IMR-90 (cell line): ENCODE measurements at regions not wholly inside any gene's neighbourhood (a gene's known extent, or its start where the extent isn't known, plus 50 kb on each side); places are given as distances from the start of the nearest gene placed in this dataset.

ENCODE experiments used
- ATAC-seq: fragments of 200-7000 bp; cut with Tn5 transposase; 2 replicates; pipeline ENCODE4 v1.9.1; 2020; ENCODE audit warnings: low read depth, mild to moderate bottlenecking, moderate library complexity
- BruUV-seq: library from RNA; stranded (reverse); fragments of 400-500 nt; replicated peaks from 2 replicates; lab custom pipeline; 2021; lab: Mats Ljungman, UMichigan
- CTCF ChIA-PET: fragments of 300-600 bp; formaldehyde crosslinking; extraction: SDS; loops from one replicate; lab custom pipeline; 2021; ENCODE audit warnings: antibody characterized with exemption; lab: Yijun Ruan, JAX
- POLR2A ChIA-PET: fragments of 300-600 bp; sonication (Branson Sonifier 250); formaldehyde crosslinking; loops from one replicate; lab custom pipeline; 2022; ENCODE audit warnings: antibody characterized with exemption; ENCODE audit not compliant: unreplicated experiment; lab: Charles Lee
- DNase-seq: peaks from one replicate; pipeline ENCODE4 v3.0.0; 2013
- H2AFZ ChIP-seq: replicated peaks from 2 replicates; pipeline ENCODE3; 2013; ENCODE audit warnings: low read length, mild to moderate bottlenecking; ENCODE audit not compliant: poor library complexity
- H2AK5ac ChIP-seq: 2 replicates; pipeline ENCODE4 v1.6.1; 2013; ENCODE audit warnings: low read depth, low read length, inconsistent platforms
- H2AK9ac ChIP-seq: replicated peaks from 2 replicates; pipeline ENCODE3; 2013; ENCODE audit warnings: mild to moderate bottlenecking, low read depth, low read length, moderate library complexity; ENCODE audit not compliant: poor library complexity
- H2BK120ac ChIP-seq: 2 replicates; pipeline ENCODE4 v1.6.1; 2013; ENCODE audit warnings: low read depth, low read length, inconsistent platforms
- H2BK15ac ChIP-seq: 3 replicates; pipeline ENCODE4 v1.6.1; 2013; ENCODE audit warnings: low read depth, low read length, inconsistent platforms
- H2BK20ac ChIP-seq: 2 replicates; pipeline ENCODE4 v1.6.1; 2013; ENCODE audit warnings: low read depth, mild to moderate bottlenecking, inconsistent platforms, low read length, moderate library complexity
- H2BK5ac ChIP-seq: 2 replicates; pipeline ENCODE4 v1.6.1; 2013; ENCODE audit warnings: mild to moderate bottlenecking, low read depth, low read length, inconsistent platforms; ENCODE audit not compliant: poor library complexity, severe bottlenecking
- H3K14ac ChIP-seq: replicated peaks from 2 replicates; pipeline ENCODE4 v1.6.1; 2013; ENCODE audit warnings: low read depth, low read length, inconsistent platforms
- H3K18ac ChIP-seq: 2 replicates; pipeline ENCODE4 v1.6.1; 2013; ENCODE audit warnings: low read depth, low read length, control low read depth
- H3K23ac ChIP-seq: 2 replicates; pipeline ENCODE4 v1.6.1; 2013; ENCODE audit warnings: low read depth, low read length, inconsistent platforms
- H3K27ac ChIP-seq: 2 replicates; pipeline ENCODE4 v1.5.1; 2013; ENCODE audit warnings: mild to moderate bottlenecking, control low read depth, low read length; ENCODE audit not compliant: insufficient read depth
- H3K27me3 ChIP-seq: 2 replicates; pipeline ENCODE4 v1.6.1; 2013; ENCODE audit warnings: low read length; ENCODE audit not compliant: control insufficient read depth, insufficient read depth
- H3K36me3 ChIP-seq: 2 replicates; pipeline ENCODE4 v1.6.1; 2013; ENCODE audit warnings: low read length, mixed read lengths; ENCODE audit not compliant: control insufficient read depth, insufficient read depth
- H3K4ac ChIP-seq: 2 replicates; pipeline ENCODE4 v1.6.1; 2013; ENCODE audit warnings: low read depth, low read length, inconsistent platforms
- H3K4me1 ChIP-seq: 2 replicates; pipeline ENCODE4 v1.6.1; 2013; ENCODE audit warnings: low read length, mixed read lengths; ENCODE audit not compliant: control insufficient read depth, insufficient read depth
- H3K4me2 ChIP-seq: 2 replicates; pipeline ENCODE4 v1.6.1; 2013; ENCODE audit warnings: low read depth, mild to moderate bottlenecking, control low read depth, low read length, moderate library complexity
- H3K4me3 ChIP-seq: 2 replicates; pipeline ENCODE4 v1.5.1; 2013; ENCODE audit warnings: low read depth, mild to moderate bottlenecking, control low read depth, low read length, moderate library complexity; ENCODE audit not compliant: insufficient read depth
- H3K56ac ChIP-seq: 2 replicates; pipeline ENCODE4 v1.6.1; 2013; ENCODE audit warnings: low read length, inconsistent platforms; ENCODE audit not compliant: insufficient read depth; ENCODE audit errors: extremely low read depth
- H3K79me1 ChIP-seq, 2 experiments: 2 replicates each; pipeline ENCODE4 v1.6.1; 2013; ENCODE audit warnings: low read length in 2 of 2, inconsistent platforms in 1 of 2, low read depth in 1 of 2
- H3K9ac ChIP-seq: 2 replicates; pipeline ENCODE4 v1.6.1; 2013; ENCODE audit warnings: low read depth, low read length, control low read depth
- H3K9me1 ChIP-seq: 2 replicates; pipeline ENCODE4 v1.6.1; 2013; ENCODE audit warnings: low read length, inconsistent platforms; ENCODE audit not compliant: insufficient read depth
- H3K9me3 ChIP-seq: 2 replicates; pipeline ENCODE4 v1.6.1; 2013; ENCODE audit warnings: low read length; ENCODE audit not compliant: control insufficient read depth, insufficient read depth
- H4K20me1 ChIP-seq: 2 replicates; pipeline ENCODE4 v1.6.1; 2013; ENCODE audit warnings: low read length, inconsistent platforms; ENCODE audit not compliant: insufficient read depth
- H4K5ac ChIP-seq: 2 replicates; pipeline ENCODE4 v1.6.1; 2013; ENCODE audit warnings: mild to moderate bottlenecking, low read depth, low read length, control low read depth
- H4K8ac ChIP-seq, 2 experiments: 2 replicates each; pipeline ENCODE4 v1.6.1; 2013; ENCODE audit warnings: low read depth in 2 of 2, low read length in 2 of 2, control low read depth in 1 of 2, inconsistent platforms in 1 of 2
- H4K91ac ChIP-seq: 2 replicates; pipeline ENCODE4 v1.6.1; 2013; ENCODE audit warnings: low read depth, low read length, inconsistent platforms; ENCODE audit not compliant: insufficient read depth
- CEBPB ChIP-seq: IDR thresholded peaks from 2 replicates; pipeline ENCODE4 v1.6.1; 2012; ENCODE audit warnings: low read depth, low read length, improper control_type of control experiment
- CHD1 ChIP-seq: IDR thresholded peaks from 2 replicates; pipeline ENCODE4 v1.6.1; 2012; ENCODE audit warnings: low read depth, low read length, improper control_type of control experiment
- FOS ChIP-seq: fragments of 150-350 bp; IDR thresholded peaks from 2 replicates; pipeline ENCODE4 v1.6.1; 2016; ENCODE audit warnings: low read depth, low read length
- MAFK ChIP-seq: IDR thresholded peaks from 2 replicates; pipeline ENCODE4 v1.6.1; 2012; ENCODE audit warnings: low read depth, low read length, improper control_type of control experiment
- MAZ ChIP-seq: IDR thresholded peaks from 2 replicates; pipeline ENCODE4 v1.6.1; 2012; ENCODE audit warnings: low read depth, mild to moderate bottlenecking, low read length, improper control_type of control experiment, moderate library complexity, borderline replicate concordance
- MXI1 ChIP-seq: IDR thresholded peaks from 2 replicates; pipeline ENCODE4 v1.6.1; 2012; ENCODE audit warnings: low read depth, mild to moderate bottlenecking, low read length, moderate library complexity, borderline replicate concordance
- NFE2L2 ChIP-seq: fragments of 150-350 bp; IDR thresholded peaks from 2 replicates; pipeline ENCODE4 v1.6.1; 2016; ENCODE audit warnings: low read depth, mild to moderate bottlenecking, low read length
- POLR2A ChIP-seq: IDR thresholded peaks from 2 replicates; pipeline ENCODE4 v1.6.1; 2012; ENCODE audit warnings: mild to moderate bottlenecking, low read depth, low read length
- RAD21 ChIP-seq: IDR thresholded peaks from 2 replicates; pipeline ENCODE4 v1.6.1; 2012; ENCODE audit warnings: low read length, improper control_type of control experiment
- RCOR1 ChIP-seq: IDR thresholded peaks from 2 replicates; pipeline ENCODE4 v1.6.1; 2012; ENCODE audit warnings: mild to moderate bottlenecking, low read length, improper control_type of control experiment; ENCODE audit not compliant: insufficient replicate concordance
- RFX5 ChIP-seq: IDR thresholded peaks from 2 replicates; pipeline ENCODE4 v1.8.0; 2012; ENCODE audit warnings: low read depth, mild to moderate bottlenecking, low read length, moderate library complexity
- SMC3 ChIP-seq: fragments of 150-350 bp; IDR thresholded peaks from 2 replicates; pipeline ENCODE4 v1.6.1; 2016; ENCODE audit warnings: low read depth, mild to moderate bottlenecking, antibody characterized with exemption, low read length, moderate library complexity
- WGBS, 2 experiments: methylation state at CpG; one replicate each; pipeline versions ENCODE4 v1.1.5 to v1.1.7; 2013; ENCODE audit warnings: missing lambda C conversion rate in 2 of 2; ENCODE audit not compliant: insufficient read length in 1 of 2; ENCODE audit errors: extremely low coverage in 2 of 2; 5-methylcytosine and 5-hydroxymethylcytosine counted together
- dilution Hi-C: fragments of 300-500 bp; cut with HindIII; formaldehyde crosslinking; loops from one replicate; pipeline ENCODE4 v1.14.3; 2018; ENCODE audit warnings: low sequenced_read_pairs; ENCODE audit not compliant: unreplicated experiment
- in situ Hi-C: fragments of 300-500 bp; cut with MboI; formaldehyde crosslinking; loops from 3 replicates; pipeline ENCODE4 v1.14.3; 2019; ENCODE audit warnings: low sequenced_read_pairs, inconsistent platforms, mixed read lengths
- intact Hi-C: fragments of 100-400 bp; cut with micrococcal nuclease; formaldehyde crosslinking; loops from 2 replicates; pipeline ENCODE4 v1.10.0; 2022
- TF ChIP-seq, protein P1 (sequence below): fragments of 150-350 bp; IDR thresholded peaks from 2 replicates; pipeline ENCODE4 v1.6.1; 2017; ENCODE audit warnings: mild to moderate bottlenecking, antibody characterized with exemption, low read length, low read depth

DNA sequence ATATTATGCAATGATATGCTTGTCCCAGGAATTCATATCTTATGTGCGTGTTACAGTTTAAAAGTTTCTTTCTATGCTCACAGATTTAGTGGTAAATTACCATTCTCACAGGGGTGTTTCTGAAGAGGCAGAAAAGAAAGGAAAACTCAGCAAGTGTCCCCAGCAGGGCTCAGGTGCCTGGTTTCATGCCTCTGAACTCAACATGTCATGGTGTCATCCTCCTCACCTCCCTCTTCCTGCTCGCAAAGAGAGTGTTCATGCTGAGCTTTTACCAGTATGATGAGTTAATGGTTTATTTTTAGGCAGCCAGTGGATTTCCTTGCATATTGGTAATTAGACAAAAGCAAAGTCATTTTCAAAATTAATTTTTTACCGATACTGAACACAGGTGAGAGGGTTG, 492.9 kb upstream of the ZEB2 start:
- Histone ChIP-seq H2AFZ (no peak overlapping the region), H3K56ac (no peak overlapping the region), H3K4me2 (no peak overlapping the region), H2BK120ac (no peak overlapping the region), H3K9ac (no peak overlapping the region), H4K8ac (no peak overlapping the region), H3K9me1 (peaks cover 1% of the 10 kb centered on the region; the same call in 1 of the 2 replicates), H3K4me1 (peaks cover 2% of the 10 kb centered on the region), H4K91ac (no peak overlapping the region), H2AK5ac (peak overlapping the region; percentile 44; the same call in 1 of the 2 replicates), H2AK9ac (no peak overlapping the region), H2BK5ac (no peak overlapping the region), H3K4ac (no peak overlapping the region), H3K27me3 (no peaks in the 10 kb centered on the region; the same call in 1 of the 2 replicates), H2BK20ac (peak overlapping the region; percentile 22; the same call in 1 of the 2 replicates), H2BK15ac (no peak overlapping the region; the same call in 2 of the 3 replicates), H3K4me3 (no peak overlapping the region), H3K14ac (no peak overlapping the region), H3K9me3 (no peaks in the 10 kb centered on the region), H4K5ac (no peak overlapping the region), H4K20me1 (no peaks in the 10 kb centered on the region), H3K23ac (no peak overlapping the region), H3K79me1 (no peaks in the 10 kb centered on the region), H3K36me3 (no peaks in the 10 kb centered on the region), H3K18ac (no peak overlapping the region), H3K27ac (no peak overlapping the region)
- POLR2A ChIA-PET, result no interaction called here
- intact Hi-C loops, result no loop called here
- no peak for ATAC-seq
- no peak for DNase-seq
- in situ Hi-C loops, result no loop called here
- no CpG with 5 or more reads among the region's 3 CpGs for WGBS, 2 experiments
- no peak for TF ChIP-seq FOS
- no peak for TF ChIP-seq MAZ
- no peak for TF ChIP-seq RAD21
- TF ChIP-seq NFE2L2, result no peak
- no peak for TF ChIP-seq MXI1
- no peak for TF ChIP-seq MAFK
- no peak for TF ChIP-seq POLR2A
- no peak for TF ChIP-seq SMC3
- TF ChIP-seq CEBPB, result no peak
- no peak for TF ChIP-seq CHD1
- no peak for TF ChIP-seq RFX5
- no peak for TF ChIP-seq RCOR1
- TF ChIP-seq, protein P1, sequence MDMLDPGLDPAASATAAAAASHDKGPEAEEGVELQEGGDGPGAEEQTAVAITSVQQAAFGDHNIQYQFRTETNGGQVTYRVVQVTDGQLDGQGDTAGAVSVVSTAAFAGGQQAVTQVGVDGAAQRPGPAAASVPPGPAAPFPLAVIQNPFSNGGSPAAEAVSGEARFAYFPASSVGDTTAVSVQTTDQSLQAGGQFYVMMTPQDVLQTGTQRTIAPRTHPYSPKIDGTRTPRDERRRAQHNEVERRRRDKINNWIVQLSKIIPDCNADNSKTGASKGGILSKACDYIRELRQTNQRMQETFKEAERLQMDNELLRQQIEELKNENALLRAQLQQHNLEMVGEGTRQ, result no peak
- BruUV-seq, result no TSS peak
- CTCF ChIA-PET, result no interaction called here
- dilution Hi-C loops, result no loop called here
